ENCODE measurements at regions not wholly inside any gene's neighbourhood (a gene's known extent, or its start where the extent isn't known, plus 50 kb on each side); places are given as distances from the start of the nearest gene placed in this dataset.

GRCh38 chr16:74104022-74104421, 192.6 kb upstream of the PSMD7 start:
- Histone ChIP-seq H3K27me3 (ENCODE audit: control insufficient read depth, extremely low read depth, insufficient read depth, low read length) (no peaks in the 10 kb centered on the region), H3K4me2 (ENCODE audit: control insufficient read depth, extremely low read depth, insufficient read depth, low read depth, low read length) (no peak overlapping the region), H3K4me1 (ENCODE audit: control insufficient read depth, extremely low read depth, insufficient read depth, low read length) (no peaks in the 10 kb centered on the region), H3K9ac (ENCODE audit: control insufficient read depth, extremely low read depth, insufficient read depth, low read length) (no peak overlapping the region), H2AFZ (ENCODE audit: control insufficient read depth, low read length) (no peak overlapping the region), H4K20me1 (ENCODE audit: control insufficient read depth, extremely low read depth, insufficient read depth, low read length) (no peaks in the 10 kb centered on the region), H3K27ac (ENCODE audit: control insufficient read depth, insufficient read depth, low read length) (no peak overlapping the region), H3K9me1 (ENCODE audit: control insufficient read depth, extremely low read depth, insufficient read depth, low read length) (no peaks in the 10 kb centered on the region), H3K79me2 (ENCODE audit: control insufficient read depth, insufficient read depth, low read length) (no peaks in the 10 kb centered on the region), H3K4me3 (ENCODE audit: control insufficient read depth in 2 of 3, extremely low read depth in 1 of 3, insufficient read depth in 2 of 3, low read depth in 1 of 3, low read length in 3 of 3) (no peak overlapping the region), H3K36me3 (ENCODE audit: control insufficient read depth in 2 of 2, extremely low read depth in 1 of 2, insufficient read depth in 2 of 2, low read length in 2 of 2) (no peaks in the 10 kb centered on the region), H3K9me3 (ENCODE audit: control insufficient read depth, low read depth, low read length) (no peaks in the 10 kb centered on the region)
- dilution Hi-C loops (cut with MboI; ENCODE audit: extremely low pct_ligation_motif_present, low sequenced_read_pairs) = no loop called here
- no peak for FAIRE-seq
- DNase-seq (ENCODE audit: low read depth, low spot score) = no peak
- TF ChIP-seq EZH2 (IDR thresholded peaks at IDR 0.05; ENCODE audit: low read length) = no peak
- TF ChIP-seq CTCF (optimal IDR thresholded peaks at IDR 0.05 in 1 of 3, IDR thresholded peaks at IDR 0.05 in 1 of 3, conservative IDR thresholded peaks at IDR 0.05 in 1 of 3; ENCODE audit: extremely low read depth in 1 of 3, insufficient read depth in 2 of 3, low read length in 3 of 3) = no peak

- DNase-seq (ENCODE audit: low read depth, low spot score) (no peak), FAIRE-seq (no peak)
- Histone ChIP-seq H3K79me2 (ENCODE audit: control insufficient read depth, insufficient read depth, low read length) (no peaks in the 10 kb centered on the region), H3K27me3 (ENCODE audit: control insufficient read depth, extremely low read depth, insufficient read depth, low read length) (no peaks in the 10 kb centered on the region), H3K9me3 (ENCODE audit: control insufficient read depth, low read depth, low read length) (no peaks in the 10 kb centered on the region), H4K20me1 (ENCODE audit: control insufficient read depth, extremely low read depth, insufficient read depth, low read length) (no peaks in the 10 kb centered on the region), H3K4me2 (ENCODE audit: control insufficient read depth, extremely low read depth, insufficient read depth, low read depth, low read length) (no peak overlapping the region), H3K9me1 (ENCODE audit: control insufficient read depth, extremely low read depth, insufficient read depth, low read length) (no peaks in the 10 kb centered on the region), H3K4me3 (ENCODE audit: control insufficient read depth in 2 of 3, extremely low read depth in 1 of 3, insufficient read depth in 2 of 3, low read depth in 1 of 3, low read length in 3 of 3) (no peak overlapping the region), H3K4me1 (ENCODE audit: control insufficient read depth, extremely low read depth, insufficient read depth, low read length) (no peaks in the 10 kb centered on the region), H3K27ac (ENCODE audit: control insufficient read depth, insufficient read depth, low read length) (no peak overlapping the region), H2AFZ (ENCODE audit: control insufficient read depth, low read length) (no peak overlapping the region), H3K36me3 (ENCODE audit: control insufficient read depth in 2 of 2, extremely low read depth in 1 of 2, insufficient read depth in 2 of 2, low read length in 2 of 2) (no peaks in the 10 kb centered on the region), H3K9ac (ENCODE audit: control insufficient read depth, extremely low read depth, insufficient read depth, low read length) (no peak overlapping the region)
- no peak for TF ChIP-seq EZH2 (IDR thresholded peaks at IDR 0.05; ENCODE audit: low read length)
- TF ChIP-seq CTCF (optimal IDR thresholded peaks at IDR 0.05 in 1 of 3, IDR thresholded peaks at IDR 0.05 in 1 of 3, conservative IDR thresholded peaks at IDR 0.05 in 1 of 3; ENCODE audit: extremely low read depth in 1 of 3, insufficient read depth in 2 of 3, low read length in 3 of 3) = no peak
- dilution Hi-C loops (cut with MboI; ENCODE audit: extremely low pct_ligation_motif_present, low sequenced_read_pairs) = no loop called here
These were observed 195.1 kb upstream of the PSMD7 start for GRCh38 chr16:74101379-74102137.

All from keratinocyte (primary cell).